SU-DHL-6 (cell line): ENCODE measurements at regions not wholly inside any gene's neighbourhood (a gene's known extent, or its start where the extent isn't known, plus 50 kb on each side); places are given as distances from the start of the nearest gene placed in this dataset.
"Not testable (repeated sequence)": the region's sequence is repeated elsewhere in the genome, so short reads cannot be mapped to it uniquely, and the experiment has no call there.

ENCODE experiments used
- H2AFZ ChIP-seq: fragments of 200-600 bp; sonication (generic); 2 replicates; pipeline ENCODE4 v1.6.1; 2014; ENCODE audit warnings: low read depth, mild to moderate bottlenecking, moderate library complexity, mixed read lengths, antibody characterized with exemption, low read length; ENCODE audit not compliant: severe bottlenecking
- H3F3A ChIP-seq: fragments of 200-600 bp; shearing (Covaris generic); 2 replicates; pipeline ENCODE4 v1.6.0; 2016; ENCODE audit warnings: antibody characterized with exemption, mild to moderate bottlenecking; ENCODE audit not compliant: insufficient read depth
- H3K27ac ChIP-seq: fragments of 200-600 bp; sonication (generic); 2 replicates; pipeline ENCODE4 v1.5.1; 2016; ENCODE audit warnings: low read depth, mild to moderate bottlenecking, low read length, moderate library complexity, mixed read lengths
- H3K27me3 ChIP-seq: fragments of 200-600 bp; sonication (generic), shearing (Covaris generic); 2 replicates; pipeline ENCODE4 v1.6.0; 2014; ENCODE audit warnings: mild to moderate bottlenecking, low read length
- H3K36me3 ChIP-seq: fragments of 200-600 bp; sonication (generic); 2 replicates; pipeline ENCODE4 v1.6.1; 2014; ENCODE audit warnings: mild to moderate bottlenecking, low read length, mixed read lengths
- H3K4me2 ChIP-seq: fragments of 300-600, 200-600 bp; shearing (Covaris generic), sonication (generic); 2 replicates; pipeline ENCODE4 v1.6.0; 2014; ENCODE audit warnings: low read length, low read depth, mild to moderate bottlenecking; ENCODE audit not compliant: poor library complexity, severe bottlenecking
- H3K4me3 ChIP-seq: fragments of 200-600 bp; sonication (generic); 2 replicates; pipeline ENCODE4 v1.5.1; 2014; ENCODE audit warnings: antibody characterized with exemption, low read length, mild to moderate bottlenecking, mixed read lengths; ENCODE audit not compliant: insufficient read depth, poor library complexity, severe bottlenecking
- H3K79me2 ChIP-seq: fragments of 200-600 bp; sonication (generic); 2 replicates; pipeline ENCODE4 v1.6.1; 2014; ENCODE audit warnings: mild to moderate bottlenecking, low read length, moderate library complexity; ENCODE audit not compliant: insufficient read depth
- H3K9ac ChIP-seq: fragments of 200-600 bp; sonication (generic); 2 replicates; pipeline ENCODE4 v1.7.0; 2014; ENCODE audit warnings: mild to moderate bottlenecking, low read length
- H3K9me2 ChIP-seq: fragments of 200-600 bp; sonication (generic); replicated peaks from 2 replicates; pipeline ENCODE4 v1.6.1; 2014; ENCODE audit warnings: low read length; ENCODE audit not compliant: insufficient read depth
- H3K9me3 ChIP-seq: fragments of 200-600 bp; sonication (generic); 2 replicates; pipeline ENCODE4 v1.6.1; 2014; ENCODE audit warnings: low read length, mixed read lengths; ENCODE audit not compliant: insufficient read depth
- H4K20me1 ChIP-seq: fragments of 200-600 bp; sonication (generic); 2 replicates; pipeline ENCODE4 v1.6.1; 2014; ENCODE audit warnings: low read depth, mild to moderate bottlenecking, antibody characterized with exemption, low read length, moderate library complexity, mixed read lengths
- EZH2phosphoT487 ChIP-seq: fragments of 200-600 bp; sonication (generic), shearing (Covaris generic); conservative IDR thresholded peaks from 2 replicates; pipeline ENCODE4 v1.6.1; 2018; ENCODE audit warnings: mild to moderate bottlenecking, antibody characterized with exemption, low read length, moderate library complexity, mixed read lengths
- TF ChIP-seq, protein P1 (sequence below): fragments of 200-600 bp; sonication (generic); IDR thresholded peaks from one replicate; pipeline ENCODE4 v1.5.1; 2017; ENCODE audit warnings: antibody characterized with exemption, mild to moderate bottlenecking, low read length, moderate library complexity; ENCODE audit not compliant: insufficient read depth, poor library complexity, severe bottlenecking

DNA sequence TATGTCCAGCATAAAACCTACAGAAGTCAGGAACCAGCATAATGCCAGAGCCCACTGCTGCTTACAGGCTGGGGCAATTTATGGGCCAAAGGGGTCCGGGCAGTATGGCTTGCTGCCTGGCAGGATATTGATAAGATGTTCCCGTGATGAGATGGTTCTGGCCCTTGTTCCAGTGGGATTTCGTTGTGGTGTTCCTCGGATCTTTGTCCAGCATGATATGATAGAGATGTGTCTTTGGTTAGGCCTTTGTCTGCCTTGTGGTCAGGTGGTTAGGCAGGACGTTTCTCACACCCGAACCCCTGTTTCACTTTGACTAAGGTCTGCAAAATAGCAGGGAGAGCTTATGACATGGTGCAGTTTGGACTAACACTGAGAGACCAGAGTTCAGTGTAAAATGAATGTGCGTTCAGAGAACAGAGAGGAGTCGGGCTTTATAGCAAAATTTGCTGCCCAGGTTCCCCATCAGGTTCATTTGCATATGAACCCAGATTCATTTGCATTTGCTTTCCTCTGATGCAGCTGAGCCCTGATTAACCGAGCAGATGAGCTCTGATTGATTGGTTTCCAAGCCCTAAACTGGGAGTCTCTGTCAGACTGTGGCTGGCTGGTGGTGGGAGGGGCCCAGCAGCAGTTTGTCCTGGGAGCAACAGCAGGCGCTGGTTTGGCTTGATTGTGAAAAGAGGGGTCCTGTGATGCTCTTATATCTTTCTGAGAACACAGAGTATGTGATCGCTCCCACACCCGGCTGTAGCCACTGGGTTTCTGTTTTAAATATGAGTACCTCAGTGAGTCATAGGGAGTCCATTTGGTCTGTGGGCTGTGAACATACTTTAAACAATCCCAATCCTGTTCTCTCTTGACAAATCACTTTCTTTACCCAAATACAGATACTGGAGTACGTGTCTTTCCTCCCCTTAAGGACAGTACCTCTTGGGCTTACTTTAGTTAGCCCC is 156.3 kb upstream of the PZP start:
- TF ChIP-seq EZH2phosphoT487, result no peak
- TF ChIP-seq, protein P1, sequence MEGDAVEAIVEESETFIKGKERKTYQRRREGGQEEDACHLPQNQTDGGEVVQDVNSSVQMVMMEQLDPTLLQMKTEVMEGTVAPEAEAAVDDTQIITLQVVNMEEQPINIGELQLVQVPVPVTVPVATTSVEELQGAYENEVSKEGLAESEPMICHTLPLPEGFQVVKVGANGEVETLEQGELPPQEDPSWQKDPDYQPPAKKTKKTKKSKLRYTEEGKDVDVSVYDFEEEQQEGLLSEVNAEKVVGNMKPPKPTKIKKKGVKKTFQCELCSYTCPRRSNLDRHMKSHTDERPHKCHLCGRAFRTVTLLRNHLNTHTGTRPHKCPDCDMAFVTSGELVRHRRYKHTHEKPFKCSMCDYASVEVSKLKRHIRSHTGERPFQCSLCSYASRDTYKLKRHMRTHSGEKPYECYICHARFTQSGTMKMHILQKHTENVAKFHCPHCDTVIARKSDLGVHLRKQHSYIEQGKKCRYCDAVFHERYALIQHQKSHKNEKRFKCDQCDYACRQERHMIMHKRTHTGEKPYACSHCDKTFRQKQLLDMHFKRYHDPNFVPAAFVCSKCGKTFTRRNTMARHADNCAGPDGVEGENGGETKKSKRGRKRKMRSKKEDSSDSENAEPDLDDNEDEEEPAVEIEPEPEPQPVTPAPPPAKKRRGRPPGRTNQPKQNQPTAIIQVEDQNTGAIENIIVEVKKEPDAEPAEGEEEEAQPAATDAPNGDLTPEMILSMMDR, result no peak

GRCh38 chr12:9363145-9363544 is 154.9 kb upstream of the PZP start:
- Histone ChIP-seq H4K20me1 (no peaks in the 10 kb centered on the region), H3K27ac (no peak overlapping the region), H3K79me2 (no peaks in the 10 kb centered on the region), H3K4me3 (no peak overlapping the region), H3F3A (no peaks in the 10 kb centered on the region), H3K9me3 (no peaks in the 10 kb centered on the region), H2AFZ (no peak overlapping the region), H3K36me3 (no peaks in the 10 kb centered on the region), H3K4me2 (no peak overlapping the region), H3K9me2 (no peaks in the 10 kb centered on the region), H3K9ac (no peak overlapping the region), H3K27me3 (no peaks in the 10 kb centered on the region)
- TF ChIP-seq, protein P1, result no peak
- no peak for TF ChIP-seq EZH2phosphoT487

More for the DNA sequence above, 156.3 kb upstream of the PZP start:
- Histone ChIP-seq H3K9ac (no peak overlapping the region), H3K4me3 (no peak overlapping the region), H3K79me2 (no peaks in the 10 kb centered on the region), H3K4me2 (no peak overlapping the region), H3K27me3 (no peaks in the 10 kb centered on the region), H3K27ac (no peak overlapping the region), H3F3A (no peaks in the 10 kb centered on the region), H3K36me3 (no peaks in the 10 kb centered on the region), H3K9me2 (no peaks in the 10 kb centered on the region), H4K20me1 (no peaks in the 10 kb centered on the region), H3K9me3 (no peaks in the 10 kb centered on the region), H2AFZ (no peak overlapping the region)

GRCh38 chr12:9361879-9362326 is 153.7 kb upstream of the PZP start:
- Histone ChIP-seq H3K9me2 (no peaks in the 10 kb centered on the region), H3K36me3 (no peaks in the 10 kb centered on the region), H3K79me2 (no peaks in the 10 kb centered on the region), H3K27me3 (no peaks in the 10 kb centered on the region), H4K20me1 (no peaks in the 10 kb centered on the region), H3F3A (no peaks in the 10 kb centered on the region), H3K27ac (no peak overlapping the region), H3K9ac (no peak overlapping the region), H2AFZ (no peak overlapping the region), H3K4me2 (no peak overlapping the region), H3K9me3 (no peaks in the 10 kb centered on the region), H3K4me3 (no peak overlapping the region)
- TF ChIP-seq, protein P1, result no peak

DNA sequence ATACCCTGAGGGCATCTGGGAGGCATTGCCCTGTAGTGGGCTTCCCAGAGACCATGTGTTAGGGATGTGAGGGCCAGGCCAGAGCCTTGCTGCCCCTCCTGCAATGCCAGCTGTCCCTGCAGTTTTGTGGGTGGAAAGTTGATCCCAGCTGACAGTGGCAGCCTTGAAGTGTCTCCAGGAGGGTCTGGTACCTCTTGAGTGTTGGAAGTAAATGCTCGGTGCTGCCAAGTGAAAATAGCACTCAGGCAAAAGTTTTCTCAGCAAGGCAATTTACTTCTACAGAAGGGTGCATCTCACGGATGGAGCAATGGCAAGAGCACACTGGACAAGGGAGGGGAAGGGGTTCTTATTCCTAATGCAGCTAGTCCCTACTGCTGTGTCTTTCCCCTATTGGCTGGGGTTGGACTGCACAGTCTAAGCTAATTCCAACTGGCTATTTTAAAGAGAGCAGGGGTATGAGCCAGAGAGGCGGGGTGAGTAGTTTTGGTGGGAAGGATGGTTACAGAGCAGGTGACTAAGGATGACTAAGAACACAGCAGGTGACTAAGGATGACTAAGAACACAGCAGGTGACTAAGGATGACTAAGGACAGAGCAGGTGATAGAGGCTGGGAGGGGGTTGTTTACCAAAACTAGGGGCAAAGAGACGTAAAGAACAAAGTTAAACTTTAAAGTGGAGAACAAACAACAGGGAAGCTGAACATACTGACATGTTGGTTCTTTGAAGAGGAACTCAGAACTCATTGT is 146.0 kb upstream of the PZP start:
- not testable (repeated sequence) for H3K36me3 ChIP-seq, H4K20me1 ChIP-seq, H3K9me3 ChIP-seq, H3K4me3 ChIP-seq, H3F3A ChIP-seq, H3K27me3 ChIP-seq, H3K9me2 ChIP-seq, H2AFZ ChIP-seq, H3K27ac ChIP-seq, H3K4me2 ChIP-seq, H3K9ac ChIP-seq, H3K79me2 ChIP-seq
